Activated T-cell treated with anti-CD3 and anti-CD28 coated beads, Interleukin-2, amount 50 U/mL, for 48 hours (primary cell): ENCODE measurements at regions not wholly inside any gene's neighbourhood (a gene's known extent, or its start where the extent isn't known, plus 50 kb on each side); places are given as distances from the start of the nearest gene placed in this dataset.

ENCODE experiments used
- DNase-seq, 2 experiments: peaks; one replicate each; pipeline ENCODE4 v3.0.0-alpha.2; 2020

GRCh38 chr13:42485272-42485671, 88.7 kb upstream of the TNFSF11 start:
- no peak for DNase-seq

GRCh38 chr13:42486711-42487198, 87.2 kb upstream of the TNFSF11 start:
- no peak for DNase-seq

DNA sequence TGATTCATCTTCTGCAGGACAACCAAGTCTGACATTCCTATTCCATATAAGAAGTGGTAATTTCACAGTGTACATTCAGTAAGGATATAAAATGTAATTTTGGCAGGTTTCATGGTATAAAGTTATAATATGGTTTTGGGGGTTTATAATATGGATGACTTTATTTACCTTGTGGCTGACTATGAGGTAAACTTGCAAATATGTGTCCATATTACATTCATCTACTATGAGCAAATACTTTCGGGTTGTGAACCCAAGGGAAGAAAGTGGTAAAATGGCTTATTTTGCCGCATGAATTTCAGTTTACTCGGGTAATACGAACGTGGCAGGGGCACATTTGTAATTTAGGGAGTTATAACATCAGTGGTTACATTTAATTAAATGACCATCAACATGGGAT, 86.7 kb upstream of the TNFSF11 start:
- DNase-seq = no peak

DNA sequence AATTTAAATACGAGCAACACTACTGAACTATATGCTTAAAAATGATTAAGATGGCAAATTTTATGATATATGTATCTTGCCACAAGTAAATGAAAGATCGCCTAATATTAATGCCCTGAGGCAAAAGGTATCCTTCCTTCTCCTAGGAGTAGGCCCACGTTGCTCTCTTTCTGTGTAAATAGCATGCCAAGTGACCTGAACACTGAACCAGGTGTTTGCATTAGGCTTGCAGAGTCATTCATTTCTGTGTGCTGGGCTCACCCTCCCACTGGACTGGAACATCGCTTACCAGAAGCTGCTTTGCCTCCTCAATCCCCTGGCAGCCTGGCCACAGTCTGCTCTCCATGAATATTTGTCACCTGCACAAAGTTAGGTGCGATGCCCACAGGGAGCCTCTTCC, 83.3 kb upstream of the TNFSF11 start:
- DNase-seq = no peak

- DNase-seq = no peak
Measured at GRCh38 chr13:42492372-42492920, 81.5 kb upstream of the TNFSF11 start.

DNA sequence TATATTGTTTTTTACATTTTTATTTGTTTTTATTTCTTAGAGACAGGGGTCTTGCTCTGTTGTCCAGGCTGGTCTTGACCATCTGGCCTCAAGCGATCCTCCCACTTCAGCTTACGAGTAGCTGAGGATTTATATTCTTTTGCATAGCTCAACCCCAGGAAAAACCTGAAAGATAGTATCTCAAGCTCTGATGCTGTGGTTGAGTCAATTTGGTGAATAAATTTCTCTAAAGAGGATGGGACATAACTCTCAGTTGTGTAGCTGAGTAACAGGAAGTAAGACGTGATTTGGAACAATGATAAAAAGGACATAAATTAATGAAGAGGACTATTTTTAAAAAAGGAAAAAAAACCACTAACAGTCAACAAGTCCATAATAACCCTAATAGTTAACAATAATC, 79.8 kb upstream of the TNFSF11 start:
- DNase-seq = peak; percentile 47 to 50

DNA sequence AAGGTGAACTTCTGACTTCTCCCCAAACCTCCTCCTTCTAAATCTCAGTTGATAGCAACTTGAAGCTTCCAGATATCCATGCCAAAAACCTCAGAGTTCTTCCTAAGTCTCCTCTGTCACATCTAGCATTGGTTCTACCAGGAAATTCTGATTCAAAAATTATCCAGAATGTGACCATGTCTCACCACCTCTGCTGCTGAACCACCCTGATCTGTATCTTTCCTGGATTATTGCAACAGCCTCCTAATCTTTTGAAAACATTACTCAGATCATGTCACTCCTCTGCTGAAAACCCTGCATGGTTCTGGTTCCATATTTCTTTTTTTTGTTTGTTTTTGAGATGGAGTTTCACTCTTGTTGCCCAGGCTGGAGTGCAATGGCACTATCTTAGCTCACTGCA, 78.7 kb upstream of the TNFSF11 start:
- DNase-seq = no peak

GRCh38 chr13:42495751-42496150, 78.2 kb upstream of the TNFSF11 start:
- peak; percentile 44 to 45 for DNase-seq

GRCh38 chr13:42496926-42497554, 76.9 kb upstream of the TNFSF11 start:
- DNase-seq = peak; percentile 54 to 56

DNA sequence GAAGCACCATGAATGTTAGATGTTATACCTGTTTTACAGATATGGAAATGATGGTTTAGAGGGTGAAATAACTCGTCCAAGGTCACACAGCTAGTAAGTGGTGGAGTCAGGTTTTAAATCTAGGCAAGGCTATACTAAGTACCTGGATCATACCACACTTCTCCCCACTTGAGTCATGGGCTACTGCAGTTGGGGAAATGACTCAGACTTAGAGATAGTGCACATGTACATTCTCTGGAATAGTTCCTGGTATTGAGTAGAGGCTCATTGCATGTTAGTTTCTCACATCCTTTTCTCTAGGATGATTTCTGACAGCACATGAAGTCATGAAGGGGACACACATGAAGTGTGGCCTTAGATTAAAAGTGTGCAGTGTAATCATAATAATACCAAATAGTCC, 76.2 kb upstream of the TNFSF11 start:
- DNase-seq = no peak

GRCh38 chr13:42498521-42498920, 75.4 kb upstream of the TNFSF11 start:
- no peak for DNase-seq
